Lower leg skin (tissue), 4 donors: ENCODE measurements at regions not wholly inside any gene's neighbourhood (a gene's known extent, or its start where the extent isn't known, plus 50 kb on each side); places are given as distances from the start of the nearest gene placed in this dataset.

Source experiments
- DNase-seq, 2 donors: peaks; one replicate each; pipeline ENCODE4 v3.0.0-alpha.2; 2019; ENCODE audit warnings: low spot score in 2 of 2
- H3K4me3 ChIP-seq: fragments of 200-600 bp; sonication (generic); 2 replicates; pipeline ENCODE4 v1.5.1; 2017; ENCODE audit warnings: mild to moderate bottlenecking, low read depth; ENCODE audit not compliant: poor library complexity, severe bottlenecking
- POLR2A ChIP-seq, 2 donors: fragments of 450-650 bp; IDR thresholded peaks; one replicate each; pipeline ENCODE4 v1.6.1; 2016 to 2017; ENCODE audit warnings: antibody characterized with exemption in 2 of 2, mild to moderate bottlenecking in 1 of 2, moderate library complexity in 1 of 2
- WGBS, 2 donors: methylation state at CpG; one replicate each; pipeline ENCODE4 v1.1.5; 2018; 5-methylcytosine and 5-hydroxymethylcytosine counted together
- intact Hi-C: fragments of 100-400 bp; cut with DNase I; formaldehyde crosslinking; loops from one replicate; pipeline ENCODE4 v1.15.0; 2023; ENCODE audit warnings: low total_unique reads
- TF ChIP-seq, protein P1 (sequence below), 3 donors: fragments of 450-650 bp; IDR thresholded peaks; one replicate each; pipeline ENCODE4 v1.5.1; 2016; ENCODE audit warnings: antibody characterized with exemption in 3 of 3, mild to moderate bottlenecking in 3 of 3, moderate library complexity in 2 of 3

DNA sequence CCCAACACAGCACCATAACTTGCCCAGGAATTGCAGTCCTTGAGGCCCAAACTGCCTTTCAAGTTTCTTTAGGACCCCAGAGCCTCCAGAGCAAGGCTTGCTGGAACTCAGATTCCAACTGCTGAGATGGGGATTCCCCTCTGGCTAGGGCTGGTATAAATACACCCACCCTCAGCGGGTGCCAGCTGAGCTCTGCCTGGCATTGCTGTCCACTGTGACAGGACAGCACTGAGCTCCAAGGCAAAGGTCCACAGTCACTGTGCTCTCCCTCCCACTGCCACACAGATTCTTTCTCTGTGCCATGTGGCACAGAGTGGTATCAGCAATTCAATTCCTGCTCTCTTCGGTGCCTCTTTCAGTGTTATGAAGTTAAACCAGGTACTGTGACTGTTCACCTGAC, 304.2 kb upstream of the LMCD1 start:
- TF ChIP-seq, protein P1, sequence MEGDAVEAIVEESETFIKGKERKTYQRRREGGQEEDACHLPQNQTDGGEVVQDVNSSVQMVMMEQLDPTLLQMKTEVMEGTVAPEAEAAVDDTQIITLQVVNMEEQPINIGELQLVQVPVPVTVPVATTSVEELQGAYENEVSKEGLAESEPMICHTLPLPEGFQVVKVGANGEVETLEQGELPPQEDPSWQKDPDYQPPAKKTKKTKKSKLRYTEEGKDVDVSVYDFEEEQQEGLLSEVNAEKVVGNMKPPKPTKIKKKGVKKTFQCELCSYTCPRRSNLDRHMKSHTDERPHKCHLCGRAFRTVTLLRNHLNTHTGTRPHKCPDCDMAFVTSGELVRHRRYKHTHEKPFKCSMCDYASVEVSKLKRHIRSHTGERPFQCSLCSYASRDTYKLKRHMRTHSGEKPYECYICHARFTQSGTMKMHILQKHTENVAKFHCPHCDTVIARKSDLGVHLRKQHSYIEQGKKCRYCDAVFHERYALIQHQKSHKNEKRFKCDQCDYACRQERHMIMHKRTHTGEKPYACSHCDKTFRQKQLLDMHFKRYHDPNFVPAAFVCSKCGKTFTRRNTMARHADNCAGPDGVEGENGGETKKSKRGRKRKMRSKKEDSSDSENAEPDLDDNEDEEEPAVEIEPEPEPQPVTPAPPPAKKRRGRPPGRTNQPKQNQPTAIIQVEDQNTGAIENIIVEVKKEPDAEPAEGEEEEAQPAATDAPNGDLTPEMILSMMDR (IDR thresholded peaks at IDR 0.05): no peak
- no peak for TF ChIP-seq POLR2A (IDR thresholded peaks at IDR 0.05)
- no peak overlapping the region for H3K4me3 ChIP-seq
- intact Hi-C loops: no loop called here
- 74 to 82% methylated on average over 2 of the region's 2 CpGs for WGBS, 2 donors
- no peak for DNase-seq

- TF ChIP-seq, protein P1 (IDR thresholded peaks at IDR 0.05): no peak
- no peak for TF ChIP-seq POLR2A (IDR thresholded peaks at IDR 0.05)
- intact Hi-C loops: no loop called here
- 77 to 79% methylated on average over 4 of the region's 4 CpGs for WGBS, 2 donors
- DNase-seq: no peak
- H3K4me3 ChIP-seq: no peak overlapping the region
Observed at GRCh38 chr3:8198605-8199004, 303.0 kb upstream of the LMCD1 start.

- 85 to 94% methylated on average over 3 of the region's 3 CpGs for WGBS, 2 donors
- no peak overlapping the region for H3K4me3 ChIP-seq
- intact Hi-C loops: no loop called here
- DNase-seq: no peak
- no peak for TF ChIP-seq POLR2A (IDR thresholded peaks at IDR 0.05)
- TF ChIP-seq, protein P1 (IDR thresholded peaks at IDR 0.05): no peak
Observed at GRCh38 chr3:8200996-8201395, 300.6 kb upstream of the LMCD1 start.

DNA sequence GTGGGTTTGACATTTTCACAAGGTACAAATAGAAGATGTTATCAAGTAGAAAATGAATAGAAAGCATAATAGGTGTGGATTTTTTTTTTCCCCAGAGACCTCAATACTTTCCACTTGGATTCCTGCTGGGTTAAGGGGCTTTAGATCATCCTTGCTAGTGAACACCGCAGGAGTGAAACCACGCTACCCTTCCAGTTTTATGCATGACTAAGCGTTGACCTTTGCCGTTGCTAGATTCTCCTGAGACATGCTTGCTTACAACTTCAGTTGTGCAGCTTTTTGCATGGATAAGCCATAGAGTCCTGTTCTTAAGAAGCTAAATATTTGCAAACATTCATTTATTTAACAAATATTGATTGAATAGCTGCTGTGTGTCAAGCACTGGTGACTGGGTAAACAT, 299.7 kb upstream of the LMCD1 start:
- DNase-seq: no peak
- no peak overlapping the region for H3K4me3 ChIP-seq
- TF ChIP-seq, protein P1 (IDR thresholded peaks at IDR 0.05): no peak
- TF ChIP-seq POLR2A (IDR thresholded peaks at IDR 0.05): no peak
- intact Hi-C loops: no loop called here
- 85 to 89% methylated on average over 4 of the region's 4 CpGs for WGBS, 2 donors

DNA sequence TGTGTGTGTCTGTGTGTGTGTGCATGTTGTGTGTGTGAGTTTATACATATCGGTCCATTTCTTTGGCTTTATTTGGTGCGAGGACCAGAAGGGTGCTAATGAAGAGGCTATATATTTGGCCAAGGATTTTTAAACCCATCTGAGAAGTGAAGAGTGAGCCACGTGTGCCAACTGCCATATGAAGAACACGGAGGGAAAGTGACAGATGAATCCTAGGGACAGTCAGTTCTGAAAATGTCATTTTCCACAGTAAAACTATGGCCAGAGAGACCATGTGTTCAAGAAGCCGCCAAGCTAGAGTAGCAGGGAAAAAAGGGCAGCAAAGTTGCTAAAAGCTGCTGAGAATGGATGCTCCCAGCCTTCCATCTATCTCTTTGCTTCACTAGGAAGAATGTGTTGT, 297.3 kb upstream of the LMCD1 start:
- 59 to 80% methylated on average over 5 of the region's 5 CpGs for WGBS, 2 donors
- TF ChIP-seq, protein P1 (IDR thresholded peaks at IDR 0.05): no peak
- no peak for TF ChIP-seq POLR2A (IDR thresholded peaks at IDR 0.05)
- intact Hi-C loops: no loop called here
- H3K4me3 ChIP-seq: no peak overlapping the region
- DNase-seq: no peak

- intact Hi-C loops: no loop called here
- WGBS, 2 donors: 46 to 50% methylated on average over 5 of the region's 5 CpGs
- no peak overlapping the region for H3K4me3 ChIP-seq
- no peak for DNase-seq
- TF ChIP-seq, protein P1 (IDR thresholded peaks at IDR 0.05): no peak
- no peak for TF ChIP-seq POLR2A (IDR thresholded peaks at IDR 0.05)
Observed at GRCh38 chr3:8204853-8205650, 296.6 kb upstream of the LMCD1 start.
